ENCODE measurements at regions not wholly inside any gene's neighbourhood (a gene's known extent, or its start where the extent isn't known, plus 50 kb on each side); places are given as distances from the start of the nearest gene placed in this dataset.

DNA sequence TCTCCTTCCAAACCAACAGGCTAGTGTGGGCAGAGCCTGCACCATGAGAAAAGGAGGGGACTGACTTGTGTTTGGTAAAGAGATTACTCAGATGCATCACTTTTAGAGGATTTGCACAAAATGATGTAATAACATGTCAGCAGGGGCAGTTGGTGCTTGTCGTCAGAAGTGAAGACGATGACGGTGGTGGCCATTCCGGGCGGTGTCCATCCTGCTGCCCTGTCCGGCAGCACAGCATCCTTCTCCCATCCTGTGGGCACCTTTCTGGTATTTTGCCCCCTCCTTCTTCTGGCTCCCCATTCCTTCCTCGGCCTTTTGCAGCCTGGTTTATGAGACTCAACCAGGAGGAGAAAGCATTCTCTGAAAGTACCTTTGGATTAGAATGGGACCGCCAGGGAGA lies 160.1 kb downstream of the TEX29 start:
- TF ChIP-seq, protein P1, sequence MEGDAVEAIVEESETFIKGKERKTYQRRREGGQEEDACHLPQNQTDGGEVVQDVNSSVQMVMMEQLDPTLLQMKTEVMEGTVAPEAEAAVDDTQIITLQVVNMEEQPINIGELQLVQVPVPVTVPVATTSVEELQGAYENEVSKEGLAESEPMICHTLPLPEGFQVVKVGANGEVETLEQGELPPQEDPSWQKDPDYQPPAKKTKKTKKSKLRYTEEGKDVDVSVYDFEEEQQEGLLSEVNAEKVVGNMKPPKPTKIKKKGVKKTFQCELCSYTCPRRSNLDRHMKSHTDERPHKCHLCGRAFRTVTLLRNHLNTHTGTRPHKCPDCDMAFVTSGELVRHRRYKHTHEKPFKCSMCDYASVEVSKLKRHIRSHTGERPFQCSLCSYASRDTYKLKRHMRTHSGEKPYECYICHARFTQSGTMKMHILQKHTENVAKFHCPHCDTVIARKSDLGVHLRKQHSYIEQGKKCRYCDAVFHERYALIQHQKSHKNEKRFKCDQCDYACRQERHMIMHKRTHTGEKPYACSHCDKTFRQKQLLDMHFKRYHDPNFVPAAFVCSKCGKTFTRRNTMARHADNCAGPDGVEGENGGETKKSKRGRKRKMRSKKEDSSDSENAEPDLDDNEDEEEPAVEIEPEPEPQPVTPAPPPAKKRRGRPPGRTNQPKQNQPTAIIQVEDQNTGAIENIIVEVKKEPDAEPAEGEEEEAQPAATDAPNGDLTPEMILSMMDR (conservative IDR thresholded peaks at IDR 0.05; ENCODE audit: low read length), result no peak
- no peak for TF ChIP-seq EZH2phosphoT487 (IDR thresholded peaks at IDR 0.05; ENCODE audit: borderline replicate concordance, low read depth, low read length)
